Natural killer cell (primary cell): ENCODE measurements at regions not wholly inside any gene's neighbourhood (a gene's known extent, or its start where the extent isn't known, plus 50 kb on each side); places are given as distances from the start of the nearest gene placed in this dataset.
"Not testable (repeated sequence)": the region's sequence is repeated elsewhere in the genome, so short reads cannot be mapped to it uniquely, and the experiment has no call there.

Experiments
- ATAC-seq, 3 donors: fragments of 150-1000 bp in 2 of 3; fragments of 200-7000 bp in 1 of 3; cut with Tn5 transposase; 1 replicate in 1 of 3; 2 replicates in 2 of 3; pipeline ENCODE4 v1.10.0; 2021; ENCODE audit warnings: mild to moderate bottlenecking in 2 of 3, moderate library complexity in 2 of 3
- DNase-seq, 2 donors: peaks; one replicate each; pipeline versions ENCODE4 v3.0.0 to v3.0.0-alpha.2; 2013 to 2021; ENCODE audit warnings: mixed read lengths in 1 of 2
- H3K27ac ChIP-seq: one replicate; pipeline ENCODE4 v1.5.1; 2013; ENCODE audit warnings: mild to moderate bottlenecking, low read length
- H3K27me3 ChIP-seq: one replicate; pipeline ENCODE4 v1.6.1; 2013; ENCODE audit warnings: low read length; ENCODE audit not compliant: control insufficient read depth, insufficient read depth
- H3K36me3 ChIP-seq: one replicate; pipeline ENCODE4 v1.6.1; 2013; ENCODE audit warnings: low read length; ENCODE audit not compliant: control insufficient read depth, insufficient read depth
- H3K4me1 ChIP-seq: one replicate; pipeline ENCODE4 v1.6.1; 2013; ENCODE audit warnings: low read length; ENCODE audit not compliant: control insufficient read depth, insufficient read depth
- H3K4me3 ChIP-seq: one replicate; pipeline ENCODE4 v1.5.1; 2013; ENCODE audit warnings: low read length
- H3K9me3 ChIP-seq: one replicate; pipeline ENCODE4 v1.6.1; 2013; ENCODE audit warnings: low read length; ENCODE audit not compliant: control insufficient read depth, insufficient read depth
- H3K27ac Mint-ChIP-seq, 2 donors: one replicate each; pipeline ENCODE4 v1.8.0; 2022; ENCODE audit warnings: mild to moderate bottlenecking in 2 of 2, mixed read lengths in 2 of 2, moderate library complexity in 1 of 2
- H3K27me3 Mint-ChIP-seq, 2 donors: one replicate each; pipeline ENCODE4 v1.8.0; 2022; ENCODE audit warnings: low read depth in 2 of 2, mixed read lengths in 2 of 2
- H3K36me3 Mint-ChIP-seq: one replicate; pipeline ENCODE4 v1.8.0; 2022; ENCODE audit warnings: mixed read lengths
- H3K4me1 Mint-ChIP-seq, 2 donors: one replicate each; pipeline ENCODE4 v1.8.0; 2022; ENCODE audit warnings: mixed read lengths in 2 of 2
- H3K4me3 Mint-ChIP-seq: one replicate; pipeline ENCODE4 v1.8.0; 2022; ENCODE audit warnings: mild to moderate bottlenecking, moderate library complexity, mixed read lengths
- H3K9me3 Mint-ChIP-seq, 2 donors: one replicate each; pipeline ENCODE4 v1.8.0; 2022; ENCODE audit warnings: mixed read lengths in 2 of 2
- CTCF ChIP-seq: fragments of 200-600 bp; IDR thresholded peaks from one replicate; pipeline ENCODE4 v1.8.0; 2022; ENCODE audit warnings: antibody characterized with exemption
- WGBS: methylation state at CpG from one replicate; pipeline ENCODE4 v1.1.7; 2013; ENCODE audit warnings: missing lambda C conversion rate; ENCODE audit not compliant: insufficient coverage; 5-methylcytosine and 5-hydroxymethylcytosine counted together
- intact Hi-C: fragments of 100-400 bp; cut with micrococcal nuclease; formaldehyde crosslinking; loops from one replicate; pipeline ENCODE4 v1.14.2; 2022

- Mint-ChIP-seq H3K36me3 (peaks cover 8% of the 10 kb centered on the region), H3K27ac (no peak overlapping the region), H3K4me1 (no peaks in the 10 kb centered on the region), H3K9me3 (peaks cover 4 to 10% of the 10 kb centered on the region in 2 donors), H3K27me3 (peaks cover 0 to 4% of the 10 kb centered on the region in 2 donors), H3K4me3 (no peak overlapping the region)
- no peak for DNase-seq
- intact Hi-C loops: no loop called here
- H3K27me3 ChIP-seq: no peaks in the 10 kb centered on the region
- ATAC-seq: no peak
- no peaks in the 10 kb centered on the region for H3K4me1 ChIP-seq
- peaks cover 24% of the 10 kb centered on the region for H3K9me3 ChIP-seq
- 77% methylated on average over 28 of the region's 29 CpGs for WGBS
- no peak for TF ChIP-seq CTCF
- H3K27ac ChIP-seq: no peak overlapping the region
- no peaks in the 10 kb centered on the region for H3K36me3 ChIP-seq
- H3K4me3 ChIP-seq: no peak overlapping the region
Measured at GRCh38 chr20:30489614-30490003, 767.9 kb upstream of the DEFB115 start.

DNA sequence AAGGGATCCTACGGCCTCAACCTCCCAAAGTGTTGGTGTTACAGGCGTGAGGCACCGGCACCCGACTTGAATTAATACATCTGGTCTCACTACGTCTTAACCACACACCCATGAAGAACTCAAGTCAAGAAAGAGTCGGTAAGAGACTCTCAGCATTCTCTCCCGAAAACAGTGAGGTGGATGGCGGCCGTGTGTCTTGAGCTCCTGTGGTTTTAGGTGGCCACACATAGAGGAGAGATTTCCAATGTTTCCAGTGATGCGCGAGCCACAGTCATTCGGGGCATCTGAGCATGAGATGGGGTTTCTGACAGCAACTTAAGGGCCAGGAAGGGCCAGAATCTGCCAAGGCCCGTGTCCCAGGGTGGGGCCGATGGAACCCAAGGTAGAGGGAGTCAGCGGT is 766.4 kb upstream of the DEFB115 start:
- peaks cover 8% of the 10 kb centered on the region for H3K36me3 Mint-ChIP-seq
- H3K27ac Mint-ChIP-seq: no peak overlapping the region
- no peak overlapping the region for H3K4me3 ChIP-seq
- no peak overlapping the region for H3K27ac ChIP-seq
- TF ChIP-seq CTCF: no peak
- H3K9me3 ChIP-seq: peaks cover 21% of the 10 kb centered on the region
- no peaks in the 10 kb centered on the region for H3K27me3 ChIP-seq
- H3K27me3 Mint-ChIP-seq: peaks cover 0 to 4% of the 10 kb centered on the region in 2 donors
- no peak for ATAC-seq
- WGBS: 91% methylated on average over 15 of the region's 15 CpGs
- no peaks in the 10 kb centered on the region for H3K36me3 ChIP-seq
- H3K4me1 ChIP-seq: no peaks in the 10 kb centered on the region
- DNase-seq: no peak
- no peaks in the 10 kb centered on the region for H3K4me1 Mint-ChIP-seq
- no peak overlapping the region for H3K4me3 Mint-ChIP-seq
- H3K9me3 Mint-ChIP-seq: peaks cover 4 to 10% of the 10 kb centered on the region in 2 donors
- intact Hi-C loops: no loop called here

- H3K36me3 Mint-ChIP-seq, H3K36me3 ChIP-seq, H3K4me1 ChIP-seq, intact Hi-C loops, H3K27me3 ChIP-seq, H3K4me1 Mint-ChIP-seq, H3K9me3 ChIP-seq, H3K27ac ChIP-seq, H3K4me3 Mint-ChIP-seq, H3K9me3 Mint-ChIP-seq, H3K4me3 ChIP-seq, H3K27me3 Mint-ChIP-seq, DNase-seq, H3K27ac Mint-ChIP-seq, ATAC-seq: not testable (repeated sequence)
- 88% methylated on average over 13 of the region's 16 CpGs for WGBS
Measured at GRCh38 chr20:30496656-30497055, 760.8 kb upstream of the DEFB115 start.

DNA sequence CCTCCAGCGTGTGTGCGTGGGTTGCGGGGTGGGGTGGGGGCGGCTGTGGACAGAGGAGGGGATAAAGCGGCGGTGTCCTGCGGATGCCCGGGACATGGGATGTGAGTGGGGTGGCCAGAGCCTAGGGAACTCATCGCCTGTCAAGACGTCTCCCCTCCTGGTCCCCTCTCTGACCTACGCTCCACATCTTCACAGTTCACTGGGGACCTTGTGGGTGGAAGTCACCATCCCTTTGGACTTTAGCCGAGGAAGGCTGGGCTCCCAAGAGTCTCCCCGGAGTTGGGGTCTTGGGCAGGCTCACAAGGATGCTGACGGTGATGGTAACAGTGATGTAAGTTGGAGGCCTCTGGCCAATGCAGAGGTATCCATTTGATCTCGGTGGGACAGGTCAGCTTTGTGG is 760.3 kb upstream of the DEFB115 start:
- DNase-seq, H3K4me3 ChIP-seq, H3K36me3 ChIP-seq, H3K27me3 ChIP-seq, ATAC-seq, H3K36me3 Mint-ChIP-seq, H3K4me1 ChIP-seq, H3K27ac Mint-ChIP-seq, H3K4me1 Mint-ChIP-seq, H3K9me3 ChIP-seq, H3K27ac ChIP-seq, H3K27me3 Mint-ChIP-seq, H3K4me3 Mint-ChIP-seq, H3K9me3 Mint-ChIP-seq, intact Hi-C loops: not testable (repeated sequence)
- 95% methylated on average over 10 of the region's 15 CpGs for WGBS

DNA sequence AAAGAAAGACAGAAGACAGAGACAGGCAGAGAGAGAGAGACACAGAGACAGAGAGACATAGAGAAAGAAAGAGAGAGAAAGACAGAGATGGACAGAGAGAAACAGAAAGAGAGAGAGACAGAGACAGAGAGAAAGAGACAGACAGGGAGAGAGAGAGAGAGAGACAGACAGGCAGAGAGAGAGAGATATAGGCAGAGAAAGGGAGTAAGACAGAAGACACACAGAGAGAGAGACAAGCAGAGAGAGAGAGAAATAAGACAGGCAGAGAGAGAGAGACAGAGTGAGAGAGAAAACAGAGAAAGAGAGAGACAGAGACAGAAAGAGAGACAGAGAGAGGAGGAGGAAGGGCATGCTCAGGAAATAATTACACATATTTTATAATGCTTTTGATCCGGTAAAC is 758.3 kb upstream of the DEFB115 start:
- no peak overlapping the region for H3K4me3 Mint-ChIP-seq
- WGBS: 100% methylated on average over 1 of the region's 1 CpG
- H3K4me1 ChIP-seq: peaks cover 2% of the 10 kb centered on the region
- H3K9me3 Mint-ChIP-seq: no peaks in the 10 kb centered on the region
- no peaks in the 10 kb centered on the region for H3K36me3 ChIP-seq
- intact Hi-C loops: no loop called here
- no peak overlapping the region for H3K27ac ChIP-seq
- H3K27me3 Mint-ChIP-seq: no peaks in the 10 kb centered on the region
- no peak for TF ChIP-seq CTCF
- no peak for ATAC-seq
- H3K4me3 ChIP-seq: no peak overlapping the region
- H3K9me3 ChIP-seq: no peaks in the 10 kb centered on the region
- no peaks in the 10 kb centered on the region for H3K27me3 ChIP-seq
- H3K4me1 Mint-ChIP-seq: no peaks in the 10 kb centered on the region
- H3K36me3 Mint-ChIP-seq: no peaks in the 10 kb centered on the region
- no peak overlapping the region for H3K27ac Mint-ChIP-seq
- no peak for DNase-seq

DNA sequence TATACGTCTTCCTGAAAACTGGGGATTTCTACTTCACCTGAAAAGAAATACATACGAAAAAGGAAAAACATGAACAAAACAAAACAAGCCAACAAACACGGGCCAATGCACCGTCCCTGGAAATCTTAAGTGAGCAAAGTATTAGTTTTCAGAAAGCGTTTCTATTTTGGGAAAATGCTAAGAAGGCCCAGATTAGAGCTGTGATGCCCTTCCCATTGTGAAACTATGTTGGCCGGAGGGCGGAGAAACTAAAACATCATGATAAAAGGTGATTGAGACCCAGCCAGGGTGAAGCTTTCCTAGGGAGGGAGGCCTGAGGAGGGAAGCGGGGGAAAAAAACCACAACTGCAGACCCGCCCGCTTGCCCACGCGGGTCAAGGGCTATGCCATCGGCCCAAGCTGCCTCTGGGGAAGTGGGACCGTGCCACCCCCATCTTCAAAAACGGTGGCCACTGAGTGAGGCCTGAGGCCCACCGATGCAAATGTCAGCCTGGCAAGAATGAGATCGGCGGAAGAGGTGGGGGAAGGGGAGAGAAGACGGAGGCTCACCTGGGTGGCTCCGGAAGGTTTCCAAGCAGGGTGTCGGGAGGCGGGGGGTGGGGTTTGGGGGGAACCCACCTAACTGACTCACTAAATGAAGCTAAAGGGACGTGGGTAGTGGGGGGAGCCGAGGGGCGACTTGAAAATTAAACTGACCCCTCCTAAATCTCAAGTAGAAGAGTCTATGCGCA is 757.6 kb upstream of the DEFB115 start:
- H3K4me3 ChIP-seq, H3K36me3 Mint-ChIP-seq, H3K27me3 Mint-ChIP-seq, H3K27ac Mint-ChIP-seq, H3K4me1 ChIP-seq, DNase-seq, H3K4me3 Mint-ChIP-seq, H3K4me1 Mint-ChIP-seq, intact Hi-C loops, ATAC-seq, H3K27ac ChIP-seq, H3K27me3 ChIP-seq, H3K9me3 Mint-ChIP-seq, H3K9me3 ChIP-seq, H3K36me3 ChIP-seq: not testable (repeated sequence)
- WGBS: 49% methylated on average over 14 of the region's 26 CpGs
